Stimulated activated CD4-positive, alpha-beta T cell treated with anti-CD3 and anti-CD28 coated beads, Interleukin-2, amount 100 ng/mL, for 4 hours (primary cell): ENCODE measurements at regions not wholly inside any gene's neighbourhood (a gene's known extent, or its start where the extent isn't known, plus 50 kb on each side); places are given as distances from the start of the nearest gene placed in this dataset.

Experiments
- DNase-seq: peaks from one replicate; pipeline ENCODE4 v3.0.0-alpha.2; 2020; ENCODE audit warnings: low read depth

DNA sequence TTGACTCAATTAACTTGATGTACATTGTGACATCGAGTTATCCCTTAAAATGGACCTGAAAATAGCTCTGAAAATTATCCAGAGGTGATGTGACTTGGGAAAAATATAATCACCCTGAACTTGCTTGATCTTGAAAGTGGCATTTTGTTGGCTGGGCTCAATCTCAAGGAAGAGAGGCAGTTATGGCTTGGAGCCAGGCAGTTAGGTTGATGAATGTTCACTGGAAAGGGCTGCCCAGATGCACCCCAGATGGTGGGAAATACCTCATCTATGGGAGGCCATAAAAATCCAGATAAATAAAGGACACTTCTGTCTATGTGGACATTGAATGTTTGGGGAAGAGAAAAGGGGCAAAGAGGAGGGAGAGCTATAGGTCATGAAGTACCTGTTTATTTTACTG is 55.7 kb upstream of the OR5AN1 start:
- DNase-seq = no peak

DNA sequence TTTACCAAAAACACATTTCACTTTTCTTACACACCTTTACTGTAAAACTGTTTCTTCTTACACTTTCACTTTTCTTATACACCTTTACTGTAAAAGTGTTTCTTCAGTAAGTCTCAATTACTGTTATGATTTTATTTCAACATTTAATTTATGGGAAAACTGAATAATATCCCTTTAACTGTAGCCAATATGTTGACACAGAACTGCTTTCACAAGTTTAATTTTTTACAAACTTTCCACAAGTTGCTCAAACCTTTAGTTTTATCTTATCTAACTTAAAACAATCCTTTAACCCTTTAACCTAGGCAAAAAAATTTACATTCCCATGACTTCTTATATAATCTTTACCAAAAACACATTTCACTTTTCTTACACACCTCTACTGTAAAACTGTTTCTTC is 63.3 kb upstream of the OR5AN1 start:
- no peak for DNase-seq

GRCh38 chr11:59292611-59293010 is 66.1 kb upstream of the OR5AN1 start:
- DNase-seq = no peak

GRCh38 chr11:59291228-59291627 is 67.5 kb upstream of the OR5AN1 start:
- no peak for DNase-seq

DNA sequence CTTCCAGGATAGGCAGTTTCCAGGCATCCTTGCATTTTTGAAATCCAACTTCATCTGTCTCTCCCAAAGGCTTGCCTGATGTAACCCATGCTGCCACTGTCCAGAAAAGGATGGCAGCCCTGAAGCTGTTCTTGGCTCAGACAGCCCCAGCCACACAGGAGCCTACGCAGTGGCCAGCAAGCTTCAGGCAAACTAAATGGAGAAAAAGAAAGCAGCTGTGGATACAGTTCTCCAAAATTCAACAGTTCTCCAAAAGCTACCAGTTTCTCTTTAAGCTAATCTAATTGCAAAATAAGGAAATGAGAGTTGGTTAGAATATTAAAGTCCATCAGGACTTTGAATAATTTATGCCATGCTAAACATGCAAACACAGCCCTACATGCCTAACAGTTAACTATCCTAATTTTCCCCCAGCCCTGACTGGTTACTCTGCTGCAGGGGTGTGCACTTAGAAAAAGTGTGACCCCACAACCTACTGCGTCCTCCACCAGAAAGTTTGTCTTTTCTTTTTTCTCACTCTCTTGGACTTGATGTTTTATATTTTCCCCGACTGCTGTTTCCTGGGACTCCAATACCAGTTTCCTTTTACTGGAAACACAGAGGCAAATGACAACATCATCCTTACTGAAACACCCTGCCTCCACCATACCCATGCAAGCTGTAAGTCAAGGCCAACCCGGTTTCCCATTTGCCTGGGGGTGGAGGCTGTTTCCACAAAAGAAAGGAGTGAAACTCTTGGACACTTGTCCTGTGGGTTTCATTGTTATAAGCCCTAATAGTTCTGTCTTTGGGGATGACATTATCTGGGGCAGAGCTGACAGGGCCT is 69.1 kb upstream of the OR5AN1 start:
- DNase-seq = no peak

- no peak for DNase-seq
These were observed 72.9 kb upstream of the OR5AN1 start for GRCh38 chr11:59285716-59286260.

DNA sequence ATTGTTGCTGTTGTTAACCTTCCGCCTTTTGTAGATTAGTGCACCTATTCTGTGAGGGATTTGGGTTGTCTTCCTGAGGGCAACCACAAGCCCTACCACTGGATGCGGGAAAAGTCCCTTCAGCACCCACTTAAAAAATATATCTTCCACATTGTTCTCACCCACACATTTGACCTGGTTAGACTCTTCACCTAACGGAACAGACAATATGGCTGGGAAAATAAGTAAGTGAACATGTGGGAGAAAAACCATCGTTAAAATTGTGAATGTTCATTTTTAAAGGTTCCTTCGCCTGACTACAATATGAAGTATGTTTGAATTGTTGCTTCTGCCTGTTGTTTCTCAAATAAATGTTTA is 72.0 kb upstream of the MPEG1 start:
- no peak for DNase-seq

DNA sequence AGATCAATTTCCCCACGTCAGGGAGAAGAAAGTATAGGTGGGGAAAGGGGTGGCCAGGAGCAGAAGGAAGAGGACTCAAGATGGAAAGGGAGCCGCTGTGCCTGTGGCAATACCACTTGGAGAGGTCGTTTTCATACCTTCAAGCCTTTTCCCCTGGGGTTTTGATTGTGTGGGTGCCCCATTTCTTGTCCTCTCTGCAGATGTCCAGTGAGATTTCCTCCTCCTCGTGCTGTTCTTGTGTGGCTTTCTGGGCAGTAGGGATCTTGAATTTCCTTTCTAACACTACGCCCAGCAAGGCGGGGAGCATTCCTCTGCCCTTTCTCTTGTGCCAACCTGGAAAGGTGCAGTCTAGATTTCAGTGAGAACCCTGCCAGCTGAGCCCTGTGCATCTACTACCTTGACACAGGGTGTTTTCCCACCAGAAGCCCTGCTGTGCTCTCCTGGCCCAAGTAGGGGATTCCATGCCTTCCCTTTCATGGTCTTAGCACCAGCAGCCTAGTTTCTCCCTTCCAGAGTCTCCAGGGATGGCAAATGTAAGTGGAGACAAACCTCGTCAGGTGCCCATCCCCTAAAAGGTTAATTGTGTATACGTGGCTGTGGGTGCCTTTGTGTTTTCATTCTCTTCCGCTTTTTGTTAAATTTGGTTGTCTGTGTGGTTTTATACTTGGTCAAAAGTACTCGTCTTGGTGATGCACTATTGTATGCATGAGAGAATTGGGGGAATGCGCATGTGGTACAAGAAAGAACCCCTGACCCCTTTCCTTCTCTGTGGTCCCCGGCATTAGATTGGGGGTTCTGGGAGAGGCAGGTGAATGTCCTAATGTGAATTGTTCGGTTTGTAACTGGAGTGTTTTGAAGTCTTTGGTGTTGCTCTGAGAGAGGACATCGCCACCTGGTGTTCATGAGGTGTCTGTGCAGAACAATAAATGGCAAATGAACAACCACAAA is 71.4 kb upstream of the MPEG1 start:
- peak; percentile 21 for DNase-seq

DNA sequence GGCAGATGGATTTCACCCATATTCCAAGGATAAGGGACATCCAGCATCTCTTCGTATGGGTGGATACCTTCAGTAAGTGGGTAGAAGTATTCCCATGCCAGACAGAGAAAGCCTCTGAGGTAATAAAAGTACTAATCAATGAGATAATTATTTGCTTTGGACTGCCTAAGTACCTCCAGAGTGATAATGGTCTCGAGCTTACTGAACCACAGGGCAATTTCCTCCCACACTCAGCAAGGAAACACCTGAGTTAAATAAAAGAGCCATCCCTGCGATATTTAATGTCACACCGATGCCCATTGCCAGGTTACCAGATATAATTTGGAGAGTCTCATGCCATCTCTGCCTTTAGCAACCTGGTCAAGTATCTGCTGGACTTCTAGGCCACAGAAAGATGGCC is 70.6 kb upstream of the MPEG1 start:
- DNase-seq = no peak

DNA sequence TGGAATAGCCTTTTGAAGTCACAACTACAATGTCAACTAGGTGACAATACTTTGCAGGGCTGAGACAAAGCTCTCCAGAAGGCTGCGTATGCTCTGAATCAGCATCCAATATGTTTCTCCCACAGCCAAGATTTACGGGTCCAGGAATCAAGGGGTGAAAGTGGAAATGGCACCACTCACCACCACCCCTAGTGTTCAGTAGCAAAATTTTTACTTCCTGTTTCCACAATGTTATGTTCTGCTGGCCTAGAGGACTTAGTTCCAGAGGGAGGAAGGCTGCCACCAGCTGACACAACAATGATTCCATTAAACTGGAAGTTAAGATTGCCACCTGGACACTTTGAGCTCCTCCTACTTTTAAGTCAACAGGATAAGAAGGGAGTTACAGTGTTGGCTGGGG is 68.5 kb upstream of the MPEG1 start:
- DNase-seq = no peak

- no peak for DNase-seq
These were observed 60.7 kb upstream of the MPEG1 start for GRCh38 chr11:59273373-59273841.

DNA sequence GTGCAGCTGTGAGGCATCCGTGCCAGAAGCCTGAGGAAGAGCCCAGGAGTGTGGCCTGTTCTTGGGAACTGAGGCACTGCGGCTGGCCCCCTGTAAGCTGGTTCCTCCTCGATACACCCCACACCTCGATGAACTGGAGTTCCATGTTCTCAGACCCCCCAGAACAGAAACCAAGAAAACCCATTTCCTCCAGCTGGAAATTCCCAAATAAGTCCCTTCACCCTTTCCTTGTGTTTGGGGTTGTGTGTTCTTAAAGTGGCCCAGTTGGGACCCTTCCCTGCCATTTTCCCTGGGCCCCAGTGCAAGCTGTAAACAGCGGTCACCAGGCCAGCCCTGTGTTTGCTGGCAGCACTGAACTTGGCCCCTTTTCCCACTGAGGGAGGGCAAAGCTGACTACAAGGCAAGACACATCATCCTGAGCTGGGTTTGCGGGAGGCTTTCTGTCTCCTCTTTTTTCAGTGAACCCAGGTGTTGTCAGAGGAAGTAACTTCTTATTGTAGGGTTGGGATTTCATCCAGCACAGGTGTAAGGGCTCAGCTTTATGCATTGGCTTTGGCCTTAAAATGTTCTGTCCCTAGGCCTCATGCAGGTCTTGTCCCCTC is 60.1 kb upstream of the MPEG1 start:
- no peak for DNase-seq

- no peak for DNase-seq
These were observed 59.1 kb upstream of the MPEG1 start for GRCh38 chr11:59271811-59272327.

DNA sequence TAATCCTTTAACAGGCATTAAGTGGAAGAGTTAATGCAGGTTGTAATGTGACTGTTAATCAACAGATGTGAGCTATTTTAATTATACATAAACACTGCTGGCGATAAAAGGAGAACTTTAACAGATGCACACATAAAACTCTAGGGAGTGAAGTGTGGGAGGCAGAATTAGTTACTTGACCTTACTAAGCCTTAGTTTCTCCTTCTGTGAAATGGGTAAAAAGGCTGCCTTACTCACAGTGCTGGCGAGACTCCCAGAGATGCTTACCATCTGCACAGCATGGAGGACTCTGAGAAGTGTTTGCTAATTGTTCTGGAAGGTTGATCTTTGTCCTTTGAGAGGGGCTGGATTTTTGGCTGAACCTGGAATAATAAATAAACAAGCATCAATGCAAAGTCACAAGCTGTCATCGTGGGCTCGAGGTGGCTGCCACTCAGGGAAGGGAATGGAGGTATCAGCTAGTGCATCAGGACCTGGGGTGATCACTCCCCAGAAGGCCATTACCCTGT is 58.6 kb upstream of the MPEG1 start:
- no peak for DNase-seq

DNA sequence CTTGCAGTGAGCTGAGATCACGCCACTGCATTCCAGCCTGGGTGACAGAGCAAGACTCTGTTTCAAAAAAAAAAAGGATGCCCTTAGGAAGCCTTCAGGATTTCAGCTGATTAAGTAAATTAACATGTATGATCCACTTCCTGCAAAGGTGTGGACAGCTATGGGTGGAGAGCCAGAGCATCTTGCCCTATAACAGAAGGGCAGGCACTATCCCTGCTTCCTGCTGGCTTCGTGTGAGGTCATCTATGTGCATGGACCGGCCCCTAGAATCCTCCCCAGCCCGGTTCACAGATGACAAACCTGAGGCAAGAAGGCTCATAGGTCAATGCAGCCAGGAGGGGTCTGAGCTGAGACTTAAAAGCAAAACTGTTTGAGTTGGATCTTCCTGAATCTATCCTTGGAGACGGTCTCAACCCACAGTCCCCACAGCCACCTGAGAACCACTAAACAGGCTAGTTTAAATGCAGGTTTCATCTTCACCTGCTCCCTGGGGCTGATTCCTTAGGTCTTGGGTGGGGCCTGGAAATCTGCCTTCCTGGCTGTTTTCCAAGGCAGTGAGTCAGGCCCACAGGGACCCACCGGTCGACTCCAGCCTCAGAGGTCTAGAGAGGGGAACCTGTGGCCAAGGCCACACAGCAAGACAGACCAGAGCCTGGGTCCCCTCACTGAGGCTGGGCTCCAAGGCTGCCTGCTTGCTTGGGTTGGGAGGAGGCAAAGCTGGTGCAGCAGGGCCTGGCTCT is 55.2 kb upstream of the MPEG1 start:
- no peak for DNase-seq

- DNase-seq = no peak
These were observed 54.5 kb upstream of the MPEG1 start for GRCh38 chr11:59267196-59267595.

DNA sequence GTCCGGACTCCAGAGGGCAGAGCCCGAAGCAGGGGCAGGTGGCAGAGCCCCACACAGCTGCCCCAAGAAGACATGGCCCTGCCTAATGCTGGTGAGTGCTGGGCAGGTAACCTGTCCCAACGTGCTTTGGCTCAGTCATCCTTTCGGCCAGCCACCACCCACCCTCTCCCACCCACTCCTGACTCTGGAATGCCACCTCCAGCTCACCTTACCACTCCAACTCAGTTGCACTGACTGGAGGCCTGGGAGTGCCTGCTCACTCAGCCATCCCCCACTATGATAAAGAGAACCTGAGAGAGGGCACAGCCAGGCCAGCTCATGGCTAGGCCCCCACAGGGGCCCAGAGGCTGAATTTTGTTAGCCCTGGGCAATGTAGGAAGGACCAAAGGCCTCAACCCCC is 53.8 kb upstream of the MPEG1 start:
- no peak for DNase-seq

GRCh38 chr11:59265735-59266134 is 53.0 kb upstream of the MPEG1 start:
- no peak for DNase-seq

- DNase-seq = no peak
These were observed 52.0 kb upstream of the MPEG1 start for GRCh38 chr11:59264736-59265135.

- no peak for DNase-seq
These were observed 50.6 kb upstream of the MPEG1 start for GRCh38 chr11:59263225-59263894.
